Small intestine (tissue), 7 donors: ENCODE measurements at regions not wholly inside any gene's neighbourhood (a gene's known extent, or its start where the extent isn't known, plus 50 kb on each side); places are given as distances from the start of the nearest gene placed in this dataset.
"Not testable (repeated sequence)": the region's sequence is repeated elsewhere in the genome, so short reads cannot be mapped to it uniquely, and the experiment has no call there.

ENCODE experiments used
- DNase-seq, 2 donors: peaks; one replicate each; pipeline versions ENCODE4 v3.0.0 to v3.0.0-alpha.2; 2013
- FAIRE-seq: peaks from 2 replicates; lab custom pipeline; 2012; peaks lifted over from hg19 to GRCh38; lab: Jason Lieb, UNC
- H3K27ac ChIP-seq, 3 donors: one replicate each; pipeline ENCODE4 v1.5.1; 2013; ENCODE audit warnings: low read length in 2 of 3, mild to moderate bottlenecking in 2 of 3, control low read depth in 1 of 3, inconsistent platforms in 1 of 3, low read depth in 1 of 3, moderate library complexity in 1 of 3
- H3K27me3 ChIP-seq, 3 donors: one replicate each; pipeline ENCODE4 v1.6.1; 2013; ENCODE audit warnings: low read length in 3 of 3, inconsistent platforms in 1 of 3; ENCODE audit not compliant: control insufficient read depth in 3 of 3, insufficient read depth in 3 of 3
- H3K36me3 ChIP-seq, 3 donors: one replicate each; pipeline ENCODE4 v1.6.1; 2013; ENCODE audit warnings: low read length in 3 of 3, inconsistent platforms in 1 of 3, low read depth in 1 of 3, mild to moderate bottlenecking in 1 of 3, moderate library complexity in 1 of 3; ENCODE audit not compliant: control insufficient read depth in 3 of 3, insufficient read depth in 2 of 3
- H3K4me1 ChIP-seq, 3 donors: one replicate each; pipeline ENCODE4 v1.6.1; 2013; ENCODE audit warnings: low read length in 2 of 3, inconsistent platforms in 1 of 3, low read depth in 1 of 3, mild to moderate bottlenecking in 1 of 3, moderate library complexity in 1 of 3; ENCODE audit not compliant: control insufficient read depth in 3 of 3, insufficient read depth in 2 of 3
- H3K4me3 ChIP-seq, 3 donors: one replicate each; pipeline ENCODE4 v1.5.1; 2013; ENCODE audit warnings: low read length in 3 of 3, control low read depth in 1 of 3, inconsistent platforms in 1 of 3, low read depth in 1 of 3, mild to moderate bottlenecking in 1 of 3, moderate library complexity in 1 of 3
- H3K9me3 ChIP-seq, 2 donors: one replicate each; pipeline ENCODE4 v1.6.1; 2013; ENCODE audit warnings: low read depth in 1 of 2, low read length in 1 of 2; ENCODE audit not compliant: control insufficient read depth in 2 of 2, insufficient read depth in 1 of 2
- WGBS, 3 donors: extraction: QIAGEN DNeasy Blood & Tissue Kit; methylation state at CpG; one replicate each; pipeline ENCODE4 v1.1.7; 2013; 5-methylcytosine and 5-hydroxymethylcytosine counted together
- donor health status: healthy with polysubstance abuse.
- donor health status: control.
- donor health status: control.
- donor health status: Bipolar disorder and iron deficiency.
- donor health status: healthy.

DNA sequence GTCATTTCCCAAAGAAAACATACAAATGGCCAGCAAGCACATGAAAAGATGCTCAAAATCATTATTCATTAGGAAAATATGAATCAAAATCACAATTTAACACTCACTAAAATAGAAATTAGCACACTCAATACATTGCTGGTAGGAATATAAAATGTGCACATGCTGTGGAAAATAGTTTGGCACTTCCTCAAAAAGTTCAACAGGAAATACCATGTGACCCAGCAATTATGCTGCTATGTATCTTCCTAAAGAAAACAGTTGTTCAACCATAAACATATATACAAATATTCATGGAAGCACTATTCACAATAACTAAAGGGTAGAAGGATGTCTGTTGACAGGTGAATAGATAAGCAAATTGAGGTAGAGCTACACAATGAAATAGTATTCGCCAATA is 187.3 kb upstream of the SOX6 start:
- DNase-seq: no peak
- no peaks in the 10 kb centered on the region for H3K4me1 ChIP-seq
- no peaks in the 10 kb centered on the region for H3K36me3 ChIP-seq
- no peaks in the 10 kb centered on the region for H3K9me3 ChIP-seq
- H3K4me3 ChIP-seq: no peak overlapping the region
- WGBS, 3 donors: 90 to 96% (median 96%) methylated on average over 1 of the region's 1 CpG
- no peak overlapping the region for H3K27ac ChIP-seq
- H3K27me3 ChIP-seq: no peaks in the 10 kb centered on the region
- FAIRE-seq: no peak

- no peaks in the 10 kb centered on the region for H3K9me3 ChIP-seq
- no peak overlapping the region for H3K27ac ChIP-seq
- DNase-seq (no peak), FAIRE-seq (no peak)
- no peaks in the 10 kb centered on the region for H3K4me1 ChIP-seq
- no peak overlapping the region for H3K4me3 ChIP-seq
- H3K36me3 ChIP-seq: no peaks in the 10 kb centered on the region
- WGBS, 3 donors: 92 to 97% (median 96%) methylated on average over 1 of the region's 1 CpG
- H3K27me3 ChIP-seq: no peaks in the 10 kb centered on the region
Observed at GRCh38 chr11:16542353-16542752, 186.0 kb upstream of the SOX6 start.

DNA sequence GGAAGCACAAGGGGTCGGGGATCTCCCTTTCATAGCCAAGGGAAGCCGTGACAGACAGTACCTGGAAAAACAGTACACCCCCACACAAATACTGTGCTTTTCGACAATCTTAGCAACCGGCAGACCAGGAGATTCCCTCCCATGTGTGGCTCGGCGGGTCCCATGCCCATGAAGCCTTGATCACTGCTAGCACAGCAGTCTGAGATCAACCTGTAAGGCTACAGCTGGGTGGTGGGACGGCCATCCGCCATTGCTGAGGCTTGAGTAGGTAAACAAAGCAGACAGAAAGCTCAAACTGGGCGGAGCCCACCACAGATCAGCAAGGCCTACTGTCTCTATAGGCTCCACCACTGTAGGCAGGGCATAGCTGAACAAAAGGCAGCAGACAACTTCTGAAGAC is 180.2 kb upstream of the SOX6 start:
- WGBS, 3 donors: 87 to 93% (median 92%) methylated on average over 9 of the region's 9 CpGs
- H3K36me3 ChIP-seq: no peaks in the 10 kb centered on the region
- H3K27me3 ChIP-seq: no peaks in the 10 kb centered on the region
- H3K4me3 ChIP-seq: no peak overlapping the region
- DNase-seq (no peak), FAIRE-seq (no peak)
- H3K4me1 ChIP-seq: no peaks in the 10 kb centered on the region
- no peak overlapping the region for H3K27ac ChIP-seq
- H3K9me3 ChIP-seq: no peaks in the 10 kb centered on the region

DNA sequence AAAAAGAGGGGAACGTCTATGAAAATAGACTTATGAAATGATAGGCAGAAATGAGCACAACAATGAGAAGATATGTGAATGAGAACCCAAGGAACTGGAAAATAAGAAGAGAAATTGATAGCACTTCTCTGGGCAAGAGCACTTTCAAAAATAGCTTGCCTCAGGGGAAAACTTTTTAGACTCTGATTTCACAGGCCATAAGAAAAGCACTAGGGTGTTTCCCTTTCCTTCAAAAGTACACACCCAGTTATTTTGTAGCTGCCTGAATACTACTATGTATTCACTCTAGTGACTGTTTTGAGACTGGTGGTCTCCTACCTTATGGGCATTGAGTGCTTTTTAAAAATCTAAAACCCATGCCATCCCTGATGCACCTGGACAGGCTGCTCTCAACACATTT is 172.3 kb upstream of the SOX6 start:
- Histone ChIP-seq H3K27ac (no peak overlapping the region), H3K9me3 (no peaks in the 10 kb centered on the region), H3K36me3 (no peaks in the 10 kb centered on the region), H3K4me1 (no peaks in the 10 kb centered on the region), H3K4me3 (no peak overlapping the region), H3K27me3 (no peaks in the 10 kb centered on the region)
- no peak for DNase-seq
- WGBS, 3 donors: 64 to 76% (median 64%) methylated on average over 1 of the region's 1 CpG
- FAIRE-seq: no peak

- DNase-seq: no peak
- Histone ChIP-seq H3K9me3 (no peaks in the 10 kb centered on the region), H3K4me1 (no peaks in the 10 kb centered on the region), H3K36me3 (no peaks in the 10 kb centered on the region), H3K4me3 (no peak overlapping the region), H3K27me3 (no peaks in the 10 kb centered on the region), H3K27ac (no peak overlapping the region)
- FAIRE-seq: no peak
- WGBS, 3 donors: 82 to 87% (median 84%) methylated on average over 7 of the region's 7 CpGs
Observed at GRCh38 chr11:16527525-16528246, 171.3 kb upstream of the SOX6 start.

- H3K27ac ChIP-seq: no peak overlapping the region
- no peaks in the 10 kb centered on the region for H3K9me3 ChIP-seq
- H3K4me3 ChIP-seq: no peak overlapping the region
- H3K36me3 ChIP-seq: no peaks in the 10 kb centered on the region
- 46 to 67% (median 47%) methylated on average over 1 of the region's 1 CpG for WGBS, 3 donors
- H3K4me1 ChIP-seq: no peaks in the 10 kb centered on the region
- H3K27me3 ChIP-seq: no peaks in the 10 kb centered on the region
- DNase-seq (no peak), FAIRE-seq (no peak)
Observed at GRCh38 chr11:16526947-16527346, 170.6 kb upstream of the SOX6 start.

- 89 to 90% (median 89%) methylated on average over 11 of the region's 11 CpGs for WGBS, 3 donors
Observed at GRCh38 chr11:16520713-16521112, 164.4 kb upstream of the SOX6 start.

DNA sequence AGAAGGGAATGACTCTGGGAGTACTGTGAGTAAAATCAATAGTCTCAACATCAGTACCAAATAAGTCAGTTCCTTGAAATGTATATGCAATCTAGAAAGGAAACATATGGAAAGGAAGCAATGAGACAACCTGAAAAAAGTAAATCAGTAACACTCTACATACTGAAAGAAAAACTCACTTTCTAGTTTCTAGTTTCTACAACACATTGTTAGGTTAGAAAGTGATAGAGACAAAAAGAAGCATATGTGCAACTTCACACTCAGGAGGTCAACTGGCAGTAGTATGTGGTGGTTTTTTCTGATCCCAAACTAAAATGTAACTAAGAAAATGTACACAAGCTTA is 156.5 kb upstream of the SOX6 start:
- Histone ChIP-seq H3K27ac (no peak overlapping the region), H3K27me3 (no peaks in the 10 kb centered on the region), H3K9me3 (no peaks in the 10 kb centered on the region), H3K36me3 (no peaks in the 10 kb centered on the region), H3K4me1 (no peaks in the 10 kb centered on the region), H3K4me3 (no peak overlapping the region)
- FAIRE-seq: no peak
- DNase-seq: no peak

More at GRCh38 chr11:16520713-16521112, 164.4 kb upstream of the SOX6 start:
- H3K4me1 ChIP-seq, DNase-seq, H3K36me3 ChIP-seq, FAIRE-seq, H3K27ac ChIP-seq, H3K4me3 ChIP-seq, H3K9me3 ChIP-seq, H3K27me3 ChIP-seq: not testable (repeated sequence)
